GM12865 (cell line): ENCODE measurements at regions not wholly inside any gene's neighbourhood (a gene's known extent, or its start where the extent isn't known, plus 50 kb on each side); places are given as distances from the start of the nearest gene placed in this dataset.
"Not testable (repeated sequence)": the region's sequence is repeated elsewhere in the genome, so short reads cannot be mapped to it uniquely, and the experiment has no call there.

Experiments
- DNase-seq: peaks from one replicate; pipeline ENCODE4 v3.0.0; 2010; ENCODE audit warnings: low read depth
- H3K4me3 ChIP-seq: 2 replicates; pipeline ENCODE4 v1.5.1; 2011; ENCODE audit warnings: mild to moderate bottlenecking, low read depth, low read length, control low read depth
- CTCF ChIP-seq: IDR thresholded peaks from 2 replicates; pipeline ENCODE4 v1.5.1; 2011; ENCODE audit warnings: low read length, control low read depth, low read depth, inconsistent platforms; ENCODE audit not compliant: insufficient read depth; ENCODE audit errors: missing control alignments

- H3K4me3 ChIP-seq, result no peak overlapping the region
- no peak for DNase-seq
- no peak for TF ChIP-seq CTCF
These were observed 60.5 kb upstream of the KCNK12 start for GRCh38 chr2:47631306-47631705.

- DNase-seq, result no peak
- TF ChIP-seq CTCF, result no peak
- H3K4me3 ChIP-seq, result no peak overlapping the region
These were observed 59.0 kb upstream of the KCNK12 start for GRCh38 chr2:47629501-47630460.

GRCh38 chr2:47628904-47629303, 58.1 kb upstream of the KCNK12 start:
- no peak for DNase-seq
- H3K4me3 ChIP-seq, result no peak overlapping the region
- no peak for TF ChIP-seq CTCF

- DNase-seq, result no peak
- H3K4me3 ChIP-seq, result no peak overlapping the region
- TF ChIP-seq CTCF, result no peak
These were observed 55.9 kb upstream of the KCNK12 start for GRCh38 chr2:47626664-47627063.

GRCh38 chr2:47623140-47623539, 52.4 kb upstream of the KCNK12 start:
- not testable (repeated sequence) for DNase-seq, H3K4me3 ChIP-seq

GRCh38 chr2:47620770-47621437, 50.1 kb upstream of the KCNK12 start:
- no peak overlapping the region for H3K4me3 ChIP-seq
- no peak for DNase-seq
- TF ChIP-seq CTCF, result no peak
